ENCODE measurements at regions not wholly inside any gene's neighbourhood (a gene's known extent, or its start where the extent isn't known, plus 50 kb on each side); places are given as distances from the start of the nearest gene placed in this dataset.

GRCh38 chr5:89289604-89290003 lies 406.6 kb upstream of the MEF2C start:
- no peak for TF ChIP-seq CTCF (IDR thresholded peaks at IDR 0.05; ENCODE audit: insufficient read depth, low read depth, low read length)
- no peak for TF ChIP-seq EZH2 (IDR thresholded peaks at IDR 0.05; ENCODE audit: insufficient read depth, low read length)
